Neutrophil (primary cell): ENCODE measurements at regions not wholly inside any gene's neighbourhood (a gene's known extent, or its start where the extent isn't known, plus 50 kb on each side); places are given as distances from the start of the nearest gene placed in this dataset.
"Not testable (repeated sequence)": the region's sequence is repeated elsewhere in the genome, so short reads cannot be mapped to it uniquely, and the experiment has no call there.

ENCODE experiments used
- H3K27ac ChIP-seq: fragments of 200-600 bp; sonication (generic); 2 replicates; pipeline ENCODE4 v1.5.1; 2016; ENCODE audit warnings: mild to moderate bottlenecking, moderate library complexity
- H3K27me3 ChIP-seq: fragments of 200-600 bp; sonication (generic); 2 replicates; pipeline ENCODE4 v1.6.0; 2016; ENCODE audit warnings: mild to moderate bottlenecking
- H3K36me3 ChIP-seq: fragments of 200-600 bp; sonication (generic); 2 replicates; pipeline ENCODE4 v1.5.1; 2017
- H3K4me1 ChIP-seq, 2 experiments: fragments of 200-600 bp in 1 of 2; sonication (generic) in 1 of 2; 1 replicate in 1 of 2; 2 replicates in 1 of 2; pipeline versions ENCODE4 v1.5.1 to v1.6.1; 2013 to 2016; ENCODE audit warnings: low read depth in 1 of 2, low read length in 1 of 2, mild to moderate bottlenecking in 1 of 2, moderate library complexity in 1 of 2; ENCODE audit not compliant: control insufficient read depth in 1 of 2, insufficient read depth in 1 of 2
- H3K4me3 ChIP-seq, 2 experiments: fragments of 200-600 bp in 1 of 2; sonication (generic) in 1 of 2; 1 replicate in 1 of 2; 2 replicates in 1 of 2; pipeline ENCODE4 v1.5.1; 2013 to 2016; ENCODE audit warnings: low read depth in 1 of 2, low read length in 1 of 2, mild to moderate bottlenecking in 1 of 2, moderate library complexity in 1 of 2
- H3K9me3 ChIP-seq: fragments of 200-600 bp; sonication (generic); 2 replicates; pipeline ENCODE4 v1.5.1; 2016
- TF ChIP-seq, protein P1 (sequence below): fragments of 200-600 bp; sonication (generic); IDR thresholded peaks from 2 replicates; pipeline ENCODE4 v1.5.1; 2016; ENCODE audit warnings: antibody characterized with exemption

DNA sequence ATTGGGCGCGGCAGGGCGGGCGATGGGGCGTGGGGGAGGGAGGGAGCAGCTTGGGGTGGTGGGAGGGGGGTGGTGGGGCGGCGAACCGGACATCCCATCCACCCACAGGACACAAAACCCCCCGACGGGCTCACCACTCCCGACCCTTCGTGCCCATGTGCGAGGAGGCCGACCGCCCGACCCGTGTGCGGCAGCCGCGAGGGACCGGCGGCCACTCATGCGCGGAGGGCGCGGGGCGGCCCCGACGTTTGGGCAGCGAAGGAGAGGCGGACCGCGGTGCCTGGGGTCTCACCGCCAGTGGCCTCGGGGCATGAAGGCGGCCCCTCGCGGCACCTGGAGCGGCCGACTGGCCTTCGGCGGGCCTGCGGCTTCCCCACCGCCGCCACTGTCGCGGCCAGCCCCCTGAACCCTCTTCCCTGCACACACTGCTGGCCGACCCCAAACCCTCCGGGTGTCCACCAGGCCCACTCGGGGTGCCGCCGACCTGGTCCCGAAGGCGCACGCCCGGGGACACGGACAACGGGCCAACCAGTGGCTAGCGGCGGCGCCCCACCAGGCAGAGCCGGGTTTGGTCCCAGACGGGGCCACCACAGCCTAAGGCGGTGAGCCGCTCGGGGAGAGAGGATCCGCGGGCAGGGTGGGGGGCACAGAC lies 94.6 kb upstream of the ANKRD30BL start:
- H3K9me3 ChIP-seq = no peaks in the 10 kb centered on the region

DNA sequence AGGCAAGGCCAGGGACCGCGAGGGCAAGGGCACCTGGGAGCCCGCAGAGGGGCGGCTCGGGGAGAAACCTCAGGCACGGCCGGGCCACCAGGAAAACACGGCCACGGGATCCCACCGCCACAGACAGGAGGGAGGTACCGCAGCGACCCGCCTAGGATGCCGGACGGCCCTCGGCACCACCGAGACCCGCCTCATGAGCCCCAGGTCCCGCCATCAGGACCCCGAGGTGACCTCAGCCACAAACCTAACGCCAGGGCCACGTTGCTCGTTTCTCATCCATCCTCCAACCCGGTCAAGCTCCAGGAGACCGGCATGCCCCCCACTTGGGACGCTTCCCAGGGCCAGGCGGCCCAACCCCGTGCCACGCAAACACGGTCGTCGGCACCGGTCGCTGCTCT lies 95.2 kb upstream of the ANKRD30BL start:
- not testable (repeated sequence) for H3K4me3 ChIP-seq, H3K9me3 ChIP-seq

More for the DNA sequence above, 94.6 kb upstream of the ANKRD30BL start:
- no peak overlapping the region for H3K4me3 ChIP-seq
- no peak overlapping the region for H3K27ac ChIP-seq
- peaks cover 46% of the 10 kb centered on the region for H3K27me3 ChIP-seq
- no peaks in the 10 kb centered on the region for H3K36me3 ChIP-seq
- H3K4me1 ChIP-seq = no peaks in the 10 kb centered on the region
- TF ChIP-seq, protein P1, sequence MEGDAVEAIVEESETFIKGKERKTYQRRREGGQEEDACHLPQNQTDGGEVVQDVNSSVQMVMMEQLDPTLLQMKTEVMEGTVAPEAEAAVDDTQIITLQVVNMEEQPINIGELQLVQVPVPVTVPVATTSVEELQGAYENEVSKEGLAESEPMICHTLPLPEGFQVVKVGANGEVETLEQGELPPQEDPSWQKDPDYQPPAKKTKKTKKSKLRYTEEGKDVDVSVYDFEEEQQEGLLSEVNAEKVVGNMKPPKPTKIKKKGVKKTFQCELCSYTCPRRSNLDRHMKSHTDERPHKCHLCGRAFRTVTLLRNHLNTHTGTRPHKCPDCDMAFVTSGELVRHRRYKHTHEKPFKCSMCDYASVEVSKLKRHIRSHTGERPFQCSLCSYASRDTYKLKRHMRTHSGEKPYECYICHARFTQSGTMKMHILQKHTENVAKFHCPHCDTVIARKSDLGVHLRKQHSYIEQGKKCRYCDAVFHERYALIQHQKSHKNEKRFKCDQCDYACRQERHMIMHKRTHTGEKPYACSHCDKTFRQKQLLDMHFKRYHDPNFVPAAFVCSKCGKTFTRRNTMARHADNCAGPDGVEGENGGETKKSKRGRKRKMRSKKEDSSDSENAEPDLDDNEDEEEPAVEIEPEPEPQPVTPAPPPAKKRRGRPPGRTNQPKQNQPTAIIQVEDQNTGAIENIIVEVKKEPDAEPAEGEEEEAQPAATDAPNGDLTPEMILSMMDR = no peak

DNA sequence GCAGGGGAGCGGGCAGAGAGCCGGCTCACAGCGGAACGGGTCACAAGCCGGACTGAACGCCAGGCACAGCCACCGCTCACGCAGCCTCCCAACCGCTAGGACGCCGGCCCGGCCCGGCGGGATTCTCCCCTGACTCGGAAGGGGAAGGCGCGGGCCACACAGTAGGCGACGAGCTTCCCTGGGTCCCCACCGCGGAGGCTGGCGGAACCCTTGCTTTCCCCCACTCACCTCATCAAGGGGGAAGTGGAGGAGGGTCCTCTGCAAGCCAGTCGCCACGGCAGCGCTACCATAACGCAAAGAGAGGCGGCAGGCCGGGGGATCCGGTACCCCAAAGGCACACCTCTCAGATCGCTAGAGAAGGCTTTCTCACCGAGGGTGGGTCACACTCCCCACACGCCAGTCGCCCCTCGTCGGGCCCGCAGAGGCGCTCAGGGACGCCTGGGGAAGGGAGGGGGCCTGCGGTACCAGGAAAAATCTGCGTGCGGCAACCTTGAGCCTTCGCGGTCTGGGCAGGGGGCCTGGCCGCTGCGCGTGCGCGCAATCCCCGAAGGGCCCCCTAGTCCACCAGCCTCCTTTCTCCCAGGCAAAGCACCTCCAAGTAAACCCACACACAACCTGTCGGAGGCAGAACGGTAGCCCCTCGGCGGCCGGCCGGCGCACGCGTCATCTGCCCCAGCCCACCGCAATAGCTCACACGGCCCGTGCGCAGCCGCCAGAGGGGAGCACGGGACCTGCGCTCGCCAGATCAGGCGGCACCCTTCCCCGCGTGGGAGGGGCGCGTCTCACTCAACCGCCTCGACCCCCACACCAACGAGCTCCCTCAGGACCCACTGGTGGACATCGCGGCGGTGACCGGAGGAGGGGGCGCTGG lies 95.8 kb upstream of the ANKRD30BL start:
- peaks cover 46% of the 10 kb centered on the region for H3K27me3 ChIP-seq
- not testable (repeated sequence) for H3K4me1 ChIP-seq, H3K36me3 ChIP-seq, H3K9me3 ChIP-seq, H3K27ac ChIP-seq, H3K4me3 ChIP-seq

More for the DNA sequence above, 95.2 kb upstream of the ANKRD30BL start:
- H3K36me3 ChIP-seq, H3K4me1 ChIP-seq, H3K27ac ChIP-seq: not testable (repeated sequence)
- H3K27me3 ChIP-seq = peaks cover 46% of the 10 kb centered on the region

DNA sequence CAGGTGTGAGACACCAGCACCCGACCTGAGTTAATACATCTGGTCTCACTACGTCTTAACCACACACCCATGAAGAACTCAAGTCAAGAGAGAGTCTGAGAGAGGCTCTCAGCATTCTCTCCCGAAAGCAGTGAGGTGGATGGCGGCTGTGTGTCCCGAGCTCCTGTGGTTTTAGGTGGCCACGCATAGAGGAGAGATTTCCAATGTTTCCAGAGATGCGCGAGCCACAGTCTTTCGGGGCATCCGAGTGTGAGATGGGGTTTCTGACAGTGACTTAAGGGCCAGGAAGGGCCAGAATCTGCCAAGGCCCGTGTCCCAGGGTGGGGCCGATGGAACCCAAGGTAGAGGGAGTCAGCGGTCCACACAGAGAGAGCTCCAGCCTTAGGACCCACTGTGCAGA lies 97.5 kb upstream of the ANKRD30BL start:
- H3K36me3 ChIP-seq, H3K4me3 ChIP-seq, H3K4me1 ChIP-seq, H3K9me3 ChIP-seq, H3K27ac ChIP-seq: not testable (repeated sequence)
- peaks cover 46% of the 10 kb centered on the region for H3K27me3 ChIP-seq

DNA sequence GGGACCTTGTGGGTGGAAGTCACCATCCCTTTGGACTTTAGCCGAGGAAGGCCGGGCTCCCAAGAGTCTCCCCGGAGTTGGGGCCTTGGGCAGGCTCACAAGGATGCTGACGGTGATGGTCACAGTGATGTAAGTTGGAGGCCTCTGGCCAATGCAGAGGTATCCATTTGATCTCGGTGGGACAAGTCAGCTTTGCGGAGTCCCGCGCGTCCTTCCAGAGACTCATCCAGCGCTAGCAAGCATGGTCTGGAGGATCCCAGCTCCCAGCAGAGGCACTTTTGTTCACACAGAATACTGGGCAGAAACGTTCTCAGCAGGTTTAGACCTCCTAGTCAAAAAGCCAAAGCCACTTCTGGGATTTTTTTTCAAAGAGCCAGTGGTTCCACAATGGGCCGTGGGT lies 103.8 kb upstream of the ANKRD30BL start:
- H3K27me3 ChIP-seq = peaks cover 45% of the 10 kb centered on the region
- not testable (repeated sequence) for H3K4me1 ChIP-seq, H3K9me3 ChIP-seq, H3K4me3 ChIP-seq, H3K36me3 ChIP-seq, H3K27ac ChIP-seq

DNA sequence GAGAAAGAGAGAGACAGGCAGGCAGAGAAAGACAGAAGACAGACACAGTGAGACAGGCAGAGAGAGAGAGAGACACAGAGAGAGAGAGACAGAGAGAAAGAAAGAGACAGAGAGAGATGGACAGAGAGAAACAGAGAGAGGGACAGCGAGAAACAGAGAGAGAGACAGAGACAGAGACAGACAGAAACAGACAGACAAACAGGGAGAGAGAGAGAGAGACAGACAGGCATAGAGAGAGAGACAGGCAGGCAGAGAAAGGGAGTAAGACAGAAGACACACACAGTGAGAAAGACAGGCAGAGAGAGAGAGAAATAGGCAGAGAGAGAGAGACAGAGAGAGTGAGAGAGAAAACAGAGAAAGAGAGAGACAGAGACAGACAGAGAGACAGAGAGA lies 105.3 kb upstream of the ANKRD30BL start:
- Histone ChIP-seq H3K4me1 (no peaks in the 10 kb centered on the region), H3K9me3 (no peaks in the 10 kb centered on the region), H3K4me3 (no peak overlapping the region), H3K27ac (no peak overlapping the region), H3K27me3 (peaks cover 45% of the 10 kb centered on the region), H3K36me3 (no peaks in the 10 kb centered on the region)
- TF ChIP-seq, protein P1 = no peak

DNA sequence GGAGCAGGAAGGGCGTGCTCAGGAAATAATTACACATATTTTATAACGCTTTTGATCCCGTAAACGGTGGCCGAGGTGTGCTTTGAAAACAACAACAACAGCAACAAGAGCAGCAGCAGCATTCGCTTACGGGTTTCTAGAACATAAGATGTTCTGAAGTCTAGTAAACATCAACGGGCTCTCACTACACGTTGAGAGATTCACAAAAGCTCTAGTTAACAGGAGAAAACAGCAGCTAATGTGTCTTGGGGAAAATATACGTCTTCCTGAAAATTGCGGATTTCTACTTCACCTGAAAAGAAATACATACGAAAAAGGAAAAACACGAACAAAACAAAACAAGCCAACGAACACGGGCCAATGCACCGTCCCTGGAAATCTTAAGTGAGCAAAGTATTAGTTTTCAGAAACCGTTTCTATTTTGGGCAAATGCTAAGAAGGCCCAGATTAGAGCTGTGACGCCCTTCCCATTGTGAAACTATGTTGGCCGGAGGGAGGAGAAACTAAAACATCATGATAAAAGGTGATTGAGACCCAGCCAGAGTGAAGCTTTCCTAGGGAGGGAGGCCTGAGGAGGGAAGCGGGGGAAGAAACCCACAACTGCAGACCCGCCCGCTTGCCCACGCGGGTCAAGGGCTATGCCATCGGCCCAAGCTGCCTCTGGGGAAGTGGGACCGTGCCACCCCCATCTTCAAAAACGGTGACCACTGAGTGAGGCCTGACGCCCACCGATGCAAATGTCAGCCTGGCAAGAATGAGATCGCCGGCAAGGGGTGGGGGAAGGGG lies 105.9 kb upstream of the ANKRD30BL start:
- H3K36me3 ChIP-seq, H3K4me1 ChIP-seq, H3K4me3 ChIP-seq, H3K9me3 ChIP-seq, H3K27ac ChIP-seq: not testable (repeated sequence)
- H3K27me3 ChIP-seq = peaks cover 45% of the 10 kb centered on the region

DNA sequence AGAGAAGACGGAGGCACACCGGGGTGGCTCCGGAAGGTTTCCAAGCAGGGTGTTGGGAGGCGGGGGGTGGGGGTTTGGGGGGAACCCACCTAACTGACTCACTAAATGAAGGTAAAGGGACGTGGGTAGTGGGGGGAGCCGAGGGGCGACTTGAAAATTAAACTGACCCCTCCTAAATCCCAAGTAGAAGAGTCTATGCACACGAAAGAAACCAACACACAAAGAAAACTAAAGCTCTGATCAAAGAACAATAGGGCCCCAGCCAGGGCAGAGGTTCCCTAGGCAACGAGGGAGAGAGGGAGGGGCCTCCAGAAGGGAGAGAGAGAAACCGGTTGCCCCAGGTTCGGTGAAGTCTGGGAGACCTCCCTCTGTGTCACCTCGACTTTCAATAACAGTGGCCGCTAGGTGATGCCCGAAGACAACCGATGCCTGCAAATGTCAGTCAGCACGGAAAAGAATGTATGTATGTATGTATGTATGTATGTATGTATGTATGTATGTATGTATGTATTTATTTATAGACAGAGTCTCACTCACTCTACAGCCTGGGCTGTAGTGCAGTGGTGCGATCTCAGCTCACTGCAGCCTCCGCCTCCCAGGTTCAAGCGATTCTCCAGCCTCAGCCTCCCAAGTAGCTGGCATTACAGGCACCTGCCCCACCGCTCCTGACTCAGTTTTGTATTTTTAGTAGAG lies 106.7 kb upstream of the ANKRD30BL start:
- not testable (repeated sequence) for H3K36me3 ChIP-seq, H3K27ac ChIP-seq, H3K4me1 ChIP-seq, H3K9me3 ChIP-seq, H3K4me3 ChIP-seq
- H3K27me3 ChIP-seq = peaks cover 45% of the 10 kb centered on the region
